Panc1 (cell line): ENCODE measurements at regions not wholly inside any gene's neighbourhood (a gene's known extent, or its start where the extent isn't known, plus 50 kb on each side); places are given as distances from the start of the nearest gene placed in this dataset.

ENCODE experiments used
- ATAC-seq: fragments of 200-7000 bp; cut with Tn5 transposase; 2 replicates; pipeline ENCODE4 v1.9.1; 2020; ENCODE audit warnings: mild to moderate bottlenecking, moderate library complexity
- BruUV-seq: library from RNA; stranded (reverse); fragments of 400-500 nt; replicated peaks from 2 replicates; lab custom pipeline; 2021; lab: Mats Ljungman, UMichigan
- CTCF ChIA-PET: fragments of 300-600 bp; sonication (Branson Sonifier 250); formaldehyde crosslinking; loops from one replicate; lab custom pipeline; 2022; ENCODE audit warnings: antibody characterized with exemption; lab: Charles Lee
- POLR2A ChIA-PET: fragments of 300-600 bp; sonication (Branson Sonifier 250); formaldehyde crosslinking; loops from one replicate; lab custom pipeline; 2022; ENCODE audit warnings: antibody characterized with exemption; lab: Charles Lee
- DNase-seq: peaks from one replicate; pipeline ENCODE4 v3.0.0-alpha.2; 2010; ENCODE audit warnings: low read depth, low spot score
- H3K27ac ChIP-seq: 2 replicates; pipeline ENCODE4 v1.5.1; 2011; ENCODE audit warnings: mild to moderate bottlenecking, low read length, inconsistent platforms
- H3K27me3 ChIP-seq: fragments of 200-500 bp; sonication (Bioruptor generic); 2 replicates; pipeline ENCODE4 v1.6.0; 2014; ENCODE audit warnings: low read length, inconsistent platforms; ENCODE audit not compliant: control insufficient read depth, insufficient read depth
- H3K36me3 ChIP-seq: fragments of 200-500 bp; sonication (Bioruptor generic); 2 replicates; pipeline ENCODE4 v1.5.1; 2014; ENCODE audit warnings: inconsistent platforms, mild to moderate bottlenecking, low read length, moderate library complexity; ENCODE audit not compliant: control insufficient read depth, insufficient read depth
- H3K4me1 ChIP-seq: 2 replicates; pipeline ENCODE4 v1.5.1; 2011; ENCODE audit warnings: inconsistent platforms, mild to moderate bottlenecking, low read length, moderate library complexity; ENCODE audit not compliant: control insufficient read depth, insufficient read depth
- H3K4me3 ChIP-seq, 2 experiments: 2 replicates each; pipeline ENCODE4 v1.5.1; 2011 to 2012; ENCODE audit warnings: low read depth in 2 of 2, low read length in 2 of 2, mild to moderate bottlenecking in 2 of 2, inconsistent platforms in 1 of 2, moderate library complexity in 1 of 2
- H3K9me3 ChIP-seq: fragments of 200-500 bp; sonication (Bioruptor generic); 2 replicates; pipeline ENCODE4 v1.5.1; 2014; ENCODE audit warnings: low read depth, mild to moderate bottlenecking, inconsistent platforms, low read length, moderate library complexity; ENCODE audit not compliant: control insufficient read depth, insufficient read depth
- POLR2AphosphoS5 ChIP-seq: IDR thresholded peaks from 2 replicates; pipeline ENCODE4 v1.6.1; 2012; ENCODE audit warnings: mild to moderate bottlenecking, low read depth, low read length, moderate library complexity
- SIN3A ChIP-seq: IDR thresholded peaks from 2 replicates; pipeline ENCODE4 v1.6.1; 2012; ENCODE audit warnings: low read depth, mild to moderate bottlenecking, low read length, moderate library complexity, borderline replicate concordance; ENCODE audit not compliant: insufficient read depth
- TCF7L2 ChIP-seq: IDR thresholded peaks from 2 replicates; pipeline ENCODE4 v1.6.1; 2011; ENCODE audit warnings: mild to moderate bottlenecking, low read depth, low read length, inconsistent platforms
- in situ Hi-C: cut with HindIII; loops from 2 replicates; pipeline ENCODE4 v1.10.0; 2016; ENCODE audit warnings: low sequenced_read_pairs, low pct_unique_long_range_greater_than_20kb
- intact Hi-C: fragments of 100-400 bp; cut with micrococcal nuclease; formaldehyde crosslinking; loops from one replicate; pipeline ENCODE4 v1.10.0; 2022; ENCODE audit not compliant: unreplicated experiment
- TF ChIP-seq, protein P1 (sequence below), 2 experiments: IDR thresholded peaks; 2 replicates each; pipeline ENCODE4 v1.6.1; 2011 to 2012; ENCODE audit warnings: low read depth in 2 of 2, control low read depth in 1 of 2, low read length in 1 of 2, mild to moderate bottlenecking in 1 of 2, moderate library complexity in 1 of 2; ENCODE audit not compliant: insufficient read depth in 1 of 2
- TF ChIP-seq, protein P2 (sequence below): fragments of 450-650 bp; IDR thresholded peaks from 2 replicates; pipeline ENCODE4 v1.5.1; 2017; ENCODE audit warnings: mild to moderate bottlenecking

DNA sequence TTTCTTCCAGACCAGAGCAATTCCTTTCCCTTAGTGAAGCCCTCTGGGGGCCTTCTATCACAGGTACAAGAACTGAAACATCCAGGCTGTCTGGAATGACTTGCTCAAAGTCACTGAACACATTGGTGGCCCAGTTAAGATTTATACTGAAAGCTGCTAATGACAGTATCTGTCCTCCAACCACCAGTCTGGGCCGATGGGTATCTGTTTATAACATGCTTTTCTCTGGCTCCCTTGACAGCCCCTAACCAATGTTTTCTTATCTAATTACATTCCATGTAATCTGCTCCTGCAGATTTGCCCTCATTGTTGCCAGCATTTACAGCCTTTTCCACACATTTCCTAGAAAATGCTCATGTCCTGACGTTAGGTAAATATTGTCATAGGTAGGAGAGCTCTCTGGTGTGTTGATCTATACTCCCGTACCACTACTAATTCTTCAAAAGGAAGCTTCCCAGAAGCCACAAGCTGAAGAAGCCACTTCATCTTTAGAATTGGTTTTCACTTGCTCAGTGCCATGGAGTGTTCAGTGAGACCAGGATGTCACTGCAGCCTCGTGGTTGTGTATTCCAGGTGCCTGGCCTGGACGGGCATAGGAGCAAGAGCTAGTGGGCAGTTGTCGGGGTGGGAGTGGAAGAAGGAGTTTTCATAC lies 163.9 kb downstream of the TSEN15 start:
- DNase-seq (no peak), ATAC-seq (no peak)
- TF ChIP-seq, protein P1, sequence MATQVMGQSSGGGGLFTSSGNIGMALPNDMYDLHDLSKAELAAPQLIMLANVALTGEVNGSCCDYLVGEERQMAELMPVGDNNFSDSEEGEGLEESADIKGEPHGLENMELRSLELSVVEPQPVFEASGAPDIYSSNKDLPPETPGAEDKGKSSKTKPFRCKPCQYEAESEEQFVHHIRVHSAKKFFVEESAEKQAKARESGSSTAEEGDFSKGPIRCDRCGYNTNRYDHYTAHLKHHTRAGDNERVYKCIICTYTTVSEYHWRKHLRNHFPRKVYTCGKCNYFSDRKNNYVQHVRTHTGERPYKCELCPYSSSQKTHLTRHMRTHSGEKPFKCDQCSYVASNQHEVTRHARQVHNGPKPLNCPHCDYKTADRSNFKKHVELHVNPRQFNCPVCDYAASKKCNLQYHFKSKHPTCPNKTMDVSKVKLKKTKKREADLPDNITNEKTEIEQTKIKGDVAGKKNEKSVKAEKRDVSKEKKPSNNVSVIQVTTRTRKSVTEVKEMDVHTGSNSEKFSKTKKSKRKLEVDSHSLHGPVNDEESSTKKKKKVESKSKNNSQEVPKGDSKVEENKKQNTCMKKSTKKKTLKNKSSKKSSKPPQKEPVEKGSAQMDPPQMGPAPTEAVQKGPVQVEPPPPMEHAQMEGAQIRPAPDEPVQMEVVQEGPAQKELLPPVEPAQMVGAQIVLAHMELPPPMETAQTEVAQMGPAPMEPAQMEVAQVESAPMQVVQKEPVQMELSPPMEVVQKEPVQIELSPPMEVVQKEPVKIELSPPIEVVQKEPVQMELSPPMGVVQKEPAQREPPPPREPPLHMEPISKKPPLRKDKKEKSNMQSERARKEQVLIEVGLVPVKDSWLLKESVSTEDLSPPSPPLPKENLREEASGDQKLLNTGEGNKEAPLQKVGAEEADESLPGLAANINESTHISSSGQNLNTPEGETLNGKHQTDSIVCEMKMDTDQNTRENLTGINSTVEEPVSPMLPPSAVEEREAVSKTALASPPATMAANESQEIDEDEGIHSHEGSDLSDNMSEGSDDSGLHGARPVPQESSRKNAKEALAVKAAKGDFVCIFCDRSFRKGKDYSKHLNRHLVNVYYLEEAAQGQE (IDR thresholded peaks at IDR 0.05; ENCODE audit: insufficient read depth in 1 of 2, low read depth in 2 of 2, low read length in 1 of 2): no peak
- TF ChIP-seq TCF7L2 (no peak), POLR2AphosphoS5 (no peak), SIN3A (no peak)
- TF ChIP-seq, protein P2, sequence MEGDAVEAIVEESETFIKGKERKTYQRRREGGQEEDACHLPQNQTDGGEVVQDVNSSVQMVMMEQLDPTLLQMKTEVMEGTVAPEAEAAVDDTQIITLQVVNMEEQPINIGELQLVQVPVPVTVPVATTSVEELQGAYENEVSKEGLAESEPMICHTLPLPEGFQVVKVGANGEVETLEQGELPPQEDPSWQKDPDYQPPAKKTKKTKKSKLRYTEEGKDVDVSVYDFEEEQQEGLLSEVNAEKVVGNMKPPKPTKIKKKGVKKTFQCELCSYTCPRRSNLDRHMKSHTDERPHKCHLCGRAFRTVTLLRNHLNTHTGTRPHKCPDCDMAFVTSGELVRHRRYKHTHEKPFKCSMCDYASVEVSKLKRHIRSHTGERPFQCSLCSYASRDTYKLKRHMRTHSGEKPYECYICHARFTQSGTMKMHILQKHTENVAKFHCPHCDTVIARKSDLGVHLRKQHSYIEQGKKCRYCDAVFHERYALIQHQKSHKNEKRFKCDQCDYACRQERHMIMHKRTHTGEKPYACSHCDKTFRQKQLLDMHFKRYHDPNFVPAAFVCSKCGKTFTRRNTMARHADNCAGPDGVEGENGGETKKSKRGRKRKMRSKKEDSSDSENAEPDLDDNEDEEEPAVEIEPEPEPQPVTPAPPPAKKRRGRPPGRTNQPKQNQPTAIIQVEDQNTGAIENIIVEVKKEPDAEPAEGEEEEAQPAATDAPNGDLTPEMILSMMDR: no peak
- intact Hi-C loops: no loop called here
- Histone ChIP-seq H3K27ac (no peak overlapping the region), H3K36me3 (no peaks in the 10 kb centered on the region; the same call in 1 of the 2 replicates), H3K4me1 (no peaks in the 10 kb centered on the region), H3K4me3 (no peak overlapping the region), H3K9me3 (no peaks in the 10 kb centered on the region), H3K27me3 (no peaks in the 10 kb centered on the region)
- BruUV-seq: no TSS peak
- ChIA-PET CTCF (no interaction called here), POLR2A (no interaction called here)
- in situ Hi-C loops: no loop called here

DNA sequence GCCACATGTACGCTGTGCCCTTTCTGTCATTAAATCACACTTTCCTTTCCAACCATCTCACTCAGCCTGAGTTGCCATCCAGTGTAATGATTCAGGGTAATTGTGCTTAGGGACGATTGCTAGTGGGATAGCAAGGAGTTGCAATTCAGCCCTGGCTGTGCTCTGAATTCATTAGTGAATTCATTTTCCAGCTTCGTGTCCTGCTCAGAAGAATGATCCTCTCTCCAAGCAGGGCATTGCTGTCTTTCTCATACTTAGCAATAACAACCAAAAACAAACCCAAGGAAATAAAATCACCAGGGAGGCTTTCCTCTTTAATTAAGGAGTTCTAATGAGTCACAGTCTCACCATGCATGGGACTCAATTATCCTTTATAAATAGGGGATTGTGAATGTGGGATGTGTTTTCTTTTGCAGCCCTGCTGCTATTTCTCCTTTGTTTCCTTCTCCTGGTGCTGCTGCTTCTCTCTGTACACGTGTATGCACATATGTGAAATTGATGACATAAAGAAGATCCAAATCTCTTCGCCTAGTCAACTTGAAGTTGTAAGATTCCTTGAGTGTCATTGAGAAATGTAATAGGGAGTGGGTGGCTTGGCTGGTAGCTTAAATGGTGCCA lies 167.0 kb downstream of the TSEN15 start:
- CTCF ChIA-PET: no interaction called here

More for the DNA sequence above, 167.0 kb downstream of the TSEN15 start:
- H3K9me3 ChIP-seq: no peaks in the 10 kb centered on the region
- H3K27me3 ChIP-seq: no peaks in the 10 kb centered on the region
- no TSS peak for BruUV-seq
- no peak overlapping the region for H3K4me3 ChIP-seq
- DNase-seq (no peak), ATAC-seq (no peak)
- in situ Hi-C loops: no loop called here
- 0 out of 2 replicates have a peak, but pooled peaks cover 2% of the 10 kb centered on the region for H3K4me1 ChIP-seq
- no peaks in the 10 kb centered on the region for H3K36me3 ChIP-seq
- TF ChIP-seq SIN3A (no peak), TCF7L2 (no peak), POLR2AphosphoS5 (no peak)
- TF ChIP-seq, protein P1 (IDR thresholded peaks at IDR 0.05; ENCODE audit: insufficient read depth in 1 of 2, low read depth in 2 of 2, low read length in 1 of 2): no peak
- TF ChIP-seq, protein P2: no peak
- H3K27ac ChIP-seq: no peak overlapping the region
- POLR2A ChIA-PET: no interaction called here
- intact Hi-C loops: no loop called here
